Left ventricle myocardium inferior (tissue), 1 donor: ENCODE measurements at regions not wholly inside any gene's neighbourhood (a gene's known extent, or its start where the extent isn't known, plus 50 kb on each side); places are given as distances from the start of the nearest gene placed in this dataset.

Experiments used
- DNase-seq: peaks from one replicate; pipeline ENCODE4 v3.0.0-alpha.2; 2020
- H3K27ac ChIP-seq: fragments of 200-600 bp; replicated peaks from 2 replicates; pipeline ENCODE4 v1.8.0; 2021
- H3K27me3 ChIP-seq: fragments of 200-600 bp; 2 replicates; pipeline ENCODE4 v1.8.0; 2021; ENCODE audit warnings: low read depth
- H3K36me3 ChIP-seq: fragments of 200-600 bp; 2 replicates; pipeline ENCODE4 v1.8.0; 2021
- H3K4me1 ChIP-seq: fragments of 200-600 bp; 2 replicates; pipeline ENCODE4 v1.8.0; 2021
- H3K4me3 ChIP-seq: fragments of 200-600 bp; 2 replicates; pipeline ENCODE4 v1.8.0; 2021; ENCODE audit warnings: mild to moderate bottlenecking, moderate library complexity
- H3K9me3 ChIP-seq: fragments of 200-600 bp; replicated peaks from 2 replicates; pipeline ENCODE4 v1.8.0; 2021
- CTCF ChIP-seq: fragments of 200-600 bp; IDR thresholded peaks from 2 replicates; pipeline ENCODE4 v1.8.0; 2021; ENCODE audit warnings: antibody characterized with exemption, mild to moderate bottlenecking, borderline replicate concordance
- intact Hi-C: fragments of 100-400 bp; cut with micrococcal nuclease; formaldehyde crosslinking; loops from one replicate; pipeline ENCODE4 v1.11.0; 2022
- donor health status: DM: no; HTN: yes; CAD: no; lungs with severe emphysema.

- no peaks in the 10 kb centered on the region for H3K4me1 ChIP-seq
- H3K9me3 ChIP-seq, result peaks cover 14% of the 10 kb centered on the region
- no peak overlapping the region for H3K4me3 ChIP-seq
- no peaks in the 10 kb centered on the region for H3K27me3 ChIP-seq
- no peak overlapping the region for H3K27ac ChIP-seq
- H3K36me3 ChIP-seq, result no peaks in the 10 kb centered on the region
- DNase-seq, result no peak
- intact Hi-C loops, result no loop called here
- TF ChIP-seq CTCF, result no peak
Measured at GRCh38 chr3:165635791-165636683, 201.2 kb downstream of the BCHE start.

- peaks cover 48% of the 10 kb centered on the region for H3K9me3 ChIP-seq
Measured at GRCh38 chr3:165624761-165625160, 212.5 kb downstream of the BCHE start.

GRCh38 chr3:165622356-165622755, 214.9 kb downstream of the BCHE start:
- no peak for DNase-seq
- intact Hi-C loops, result no loop called here
- H3K27me3 ChIP-seq, result no peaks in the 10 kb centered on the region
- H3K9me3 ChIP-seq, result peaks cover 41% of the 10 kb centered on the region
- no peaks in the 10 kb centered on the region for H3K4me1 ChIP-seq
- H3K27ac ChIP-seq, result no peak overlapping the region
- H3K4me3 ChIP-seq, result no peak overlapping the region
- no peaks in the 10 kb centered on the region for H3K36me3 ChIP-seq
- TF ChIP-seq CTCF, result no peak

More at GRCh38 chr3:165624761-165625160, 212.5 kb downstream of the BCHE start:
- Histone ChIP-seq H3K27ac (no peak overlapping the region), H3K4me1 (no peaks in the 10 kb centered on the region), H3K36me3 (no peaks in the 10 kb centered on the region), H3K27me3 (no peaks in the 10 kb centered on the region), H3K4me3 (no peak overlapping the region)
- TF ChIP-seq CTCF, result no peak
- intact Hi-C loops, result no loop called here
- DNase-seq, result no peak

- no peaks in the 10 kb centered on the region for H3K36me3 ChIP-seq
- no peaks in the 10 kb centered on the region for H3K4me1 ChIP-seq
- H3K9me3 ChIP-seq, result peaks cover 29% of the 10 kb centered on the region
- no peak overlapping the region for H3K4me3 ChIP-seq
- no peak overlapping the region for H3K27ac ChIP-seq
- H3K27me3 ChIP-seq, result no peaks in the 10 kb centered on the region
- no peak for TF ChIP-seq CTCF
- no peak for DNase-seq
- intact Hi-C loops, result no loop called here
Measured at GRCh38 chr3:165619069-165619468, 218.2 kb downstream of the BCHE start.

GRCh38 chr3:165617134-165617533, 220.1 kb downstream of the BCHE start:
- no peaks in the 10 kb centered on the region for H3K36me3 ChIP-seq
- TF ChIP-seq CTCF, result no peak
- intact Hi-C loops, result no loop called here
- H3K4me3 ChIP-seq, result no peak overlapping the region
- H3K4me1 ChIP-seq, result no peaks in the 10 kb centered on the region
- no peaks in the 10 kb centered on the region for H3K27me3 ChIP-seq
- no peak overlapping the region for H3K27ac ChIP-seq
- H3K9me3 ChIP-seq, result peaks cover 13% of the 10 kb centered on the region
- DNase-seq, result no peak
